GM12891 (cell line): ENCODE measurements at regions not wholly inside any gene's neighbourhood (a gene's known extent, or its start where the extent isn't known, plus 50 kb on each side); places are given as distances from the start of the nearest gene placed in this dataset.

Experiments used
- POLR2A ChIP-seq: IDR thresholded peaks from 2 replicates; pipeline ENCODE4 v1.6.1; 2011; ENCODE audit warnings: low read depth, low read length, control low read depth
- POLR2AphosphoS5 ChIP-seq: IDR thresholded peaks from 2 replicates; pipeline ENCODE4 v1.6.1; 2011; ENCODE audit warnings: low read depth, low read length, control low read depth

DNA sequence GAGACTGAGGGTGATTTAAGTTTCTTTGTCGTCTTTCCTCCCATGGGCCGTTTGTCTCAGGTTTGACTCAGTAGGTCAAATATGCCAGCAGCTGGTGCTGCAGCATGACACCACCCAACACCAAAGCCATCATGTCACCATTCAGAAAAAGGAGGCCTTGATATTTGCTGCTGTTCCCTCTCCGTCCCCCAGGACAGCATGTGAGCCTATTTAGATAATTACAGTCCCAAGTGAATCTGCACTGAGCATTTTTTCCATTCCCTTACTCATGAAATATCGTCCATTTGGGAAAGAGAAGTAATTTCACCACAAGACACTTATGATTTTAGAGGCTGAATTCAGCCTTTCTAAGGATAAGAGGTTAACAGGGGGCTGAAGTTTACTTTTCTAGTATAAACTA lies 62.2 kb upstream of the ADORA2B start:
- no peak for TF ChIP-seq POLR2A
- no peak for TF ChIP-seq POLR2AphosphoS5
